ENCODE measurements at regions not wholly inside any gene's neighbourhood (a gene's known extent, or its start where the extent isn't known, plus 50 kb on each side); places are given as distances from the start of the nearest gene placed in this dataset.

- Histone ChIP-seq H3K4me1 (peaks cover 6 to 47% (median 39%) of the 10 kb centered on the region in 9 donors), H3K27ac (peak overlapping the region in 8 of 10 donors; percentile 6 to 81 (median 34)), H3K9me3 (no peaks in the 10 kb centered on the region), H3K27me3 (no peaks in the 10 kb centered on the region), H3K36me3 (no peaks in the 10 kb centered on the region), H3K4me3 (no peak overlapping the region)
- DNase-seq (peak; percentile 54 to 81), ATAC-seq (peak in 7 of 8 donors; percentile 8 to 69 (median 56))
- intact Hi-C loops (cut with DNase I) = loop anchor here in 2 of 10 donors (5.0 kb wide), 2 partner anchors 54 to 59 kb away; partner anchors contain the start of gene NOTCH1 (in 1 of the 2)
- TF ChIP-seq CTCF (IDR thresholded peaks at IDR 0.05) = no peak
- 37 to 67% methylated on average over 17 of the region's 17 CpGs for WGBS, 2 donors
Observed at GRCh38 chr9:136605988-136606660, 56.6 kb upstream of the EGFL7 start.

GRCh38 chr9:136604823-136605525 is 57.7 kb upstream of the EGFL7 start:
- peak in 7 of 8 donors; percentile 21 to 62 (median 55) for ATAC-seq
- peaks cover 6 to 50% (median 40%) of the 10 kb centered on the region in 9 donors for H3K4me1 ChIP-seq
- peak in 1 of 2 donors; percentile 69 for DNase-seq
- peak overlapping the region; percentile 52 to 83 (median 73) for H3K27ac ChIP-seq
- H3K9me3 ChIP-seq = no peaks in the 10 kb centered on the region
- WGBS, 2 donors = 64 to 73% methylated on average over 26 of the region's 26 CpGs
- H3K27me3 ChIP-seq = peaks cover 0 to 3% (median 0%) of the 10 kb centered on the region in 7 donors
- H3K36me3 ChIP-seq = no peaks in the 10 kb centered on the region
- intact Hi-C loops (cut with DNase I) = loop anchor here in 2 of 10 donors (5.0 kb wide), 2 partner anchors 53 to 58 kb away; partner anchors contain the start of gene NOTCH1 (in 1 of the 2)
- no peak for TF ChIP-seq CTCF (IDR thresholded peaks at IDR 0.05)
- H3K4me3 ChIP-seq = no peak overlapping the region

DNA sequence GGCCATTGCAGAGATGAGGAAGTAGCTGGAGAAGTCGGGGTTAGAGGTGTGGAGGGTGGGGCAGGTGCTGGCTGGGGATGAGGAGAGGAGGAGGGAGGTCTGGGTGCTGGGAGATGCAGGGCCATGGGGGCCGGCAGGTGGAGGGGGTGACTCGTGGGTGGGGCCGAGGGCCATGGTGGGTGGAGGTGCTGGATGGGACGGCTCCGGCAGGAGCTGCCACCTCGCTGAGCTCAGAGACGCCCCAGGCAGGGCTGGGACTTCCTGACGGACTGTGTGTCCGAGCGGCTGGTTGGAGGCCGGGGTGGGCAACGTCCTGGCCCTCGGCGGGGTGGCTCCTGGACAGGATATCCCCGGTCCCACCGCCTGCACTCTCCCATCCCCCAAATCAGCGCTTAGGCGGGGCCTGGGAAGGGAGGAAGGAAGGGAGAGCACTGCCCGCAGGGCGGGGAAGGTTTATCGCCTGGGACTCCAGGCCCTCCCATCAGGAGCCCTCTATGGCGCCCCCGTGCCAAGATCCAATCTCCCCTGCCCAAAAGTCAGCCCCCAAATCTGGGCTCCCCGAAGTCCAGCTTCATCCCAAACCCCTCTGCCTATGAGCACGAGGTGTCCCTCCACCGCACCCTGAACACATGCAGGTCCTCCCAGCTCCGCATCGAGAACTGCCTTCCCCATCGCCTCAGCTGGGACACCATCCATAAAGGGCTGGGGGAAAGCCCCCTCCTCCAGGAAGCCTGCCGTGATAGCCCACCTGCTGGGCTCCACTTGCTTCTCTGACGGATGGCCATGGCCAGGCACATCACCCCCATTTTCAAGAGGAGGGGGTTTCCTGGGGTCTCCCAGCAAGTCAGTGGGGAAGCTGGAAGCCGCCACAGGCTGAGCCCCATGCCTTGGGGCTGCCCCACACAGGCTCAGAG is 58.3 kb upstream of the NOTCH1 start:
- H3K36me3 ChIP-seq = no peaks in the 10 kb centered on the region
- peak overlapping the region; percentile 52 to 83 (median 73) for H3K27ac ChIP-seq
- no peaks in the 10 kb centered on the region for H3K9me3 ChIP-seq
- 54 to 65% methylated on average over 31 to 33 of the region's 33 CpGs for WGBS, 2 donors
- peaks cover 6 to 59% (median 40%) of the 10 kb centered on the region in 9 donors for H3K4me1 ChIP-seq
- DNase-seq (peak; percentile 63 to 68), ATAC-seq (peak; percentile 50 to 84 (median 72))
- H3K4me3 ChIP-seq = no peak overlapping the region
- H3K27me3 ChIP-seq = peaks cover 0 to 11% (median 0%) of the 10 kb centered on the region in 7 donors
- intact Hi-C loops (cut with DNase I) = no loop called here
- TF ChIP-seq CTCF (IDR thresholded peaks at IDR 0.05) = no peak

- Histone ChIP-seq H3K27ac (peak overlapping the region in 8 of 10 donors; percentile 19 to 83 (median 73)), H3K4me1 (peaks cover 6 to 60% (median 40%) of the 10 kb centered on the region in 9 donors), H3K36me3 (no peaks in the 10 kb centered on the region), H3K27me3 (peaks cover 0 to 12% (median 0%) of the 10 kb centered on the region in 7 donors), H3K4me3 (no peak overlapping the region), H3K9me3 (no peaks in the 10 kb centered on the region)
- DNase-seq (no peak), ATAC-seq (no peak)
- no peak for TF ChIP-seq CTCF (IDR thresholded peaks at IDR 0.05)
- intact Hi-C loops (cut with DNase I) = no loop called here
- 94% methylated on average over 12 of the region's 12 CpGs for WGBS, 2 donors
Observed at GRCh38 chr9:136603216-136603615, 57.4 kb upstream of the NOTCH1 start.
